ENCODE measurements at regions not wholly inside any gene's neighbourhood (a gene's known extent, or its start where the extent isn't known, plus 50 kb on each side); places are given as distances from the start of the nearest gene placed in this dataset.

DNA sequence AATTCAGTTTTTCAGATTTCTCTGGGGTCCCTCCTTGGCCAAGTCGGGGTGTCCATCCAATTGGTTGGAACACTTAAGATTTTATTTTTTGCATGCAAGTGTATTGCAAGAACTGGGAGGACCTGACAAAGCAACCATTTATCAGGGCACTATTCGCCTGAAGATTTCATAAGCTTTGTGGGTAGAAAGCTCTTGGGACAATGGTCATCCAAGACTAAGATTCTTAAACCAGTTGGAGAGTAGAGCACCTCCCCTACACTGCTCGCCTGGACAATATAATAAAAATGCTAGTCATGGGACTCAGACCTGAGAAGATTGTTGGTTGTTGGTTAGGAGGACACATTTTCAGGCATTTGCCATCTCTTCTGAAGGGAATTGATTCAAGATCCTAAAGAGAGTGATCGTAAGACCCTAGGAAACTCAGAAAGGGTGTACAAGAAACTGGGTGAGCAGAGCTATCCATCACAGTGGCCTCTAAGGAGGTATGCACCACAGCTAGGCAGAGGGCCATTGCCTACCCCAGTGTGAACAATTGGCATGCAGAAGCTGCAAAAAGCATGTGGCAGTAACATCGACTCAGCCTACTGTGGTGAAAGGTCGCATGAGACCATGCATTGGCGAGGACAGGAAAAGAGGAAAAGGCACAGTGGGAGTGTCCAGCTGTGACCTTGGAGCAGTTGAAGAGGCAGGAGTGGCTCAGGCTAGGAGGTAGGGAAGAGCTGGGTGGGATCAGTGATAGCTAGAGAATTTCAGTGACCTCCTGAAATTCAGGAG, 1235.3 kb upstream of the AUTS2 start:
- TF ChIP-seq, protein P1, sequence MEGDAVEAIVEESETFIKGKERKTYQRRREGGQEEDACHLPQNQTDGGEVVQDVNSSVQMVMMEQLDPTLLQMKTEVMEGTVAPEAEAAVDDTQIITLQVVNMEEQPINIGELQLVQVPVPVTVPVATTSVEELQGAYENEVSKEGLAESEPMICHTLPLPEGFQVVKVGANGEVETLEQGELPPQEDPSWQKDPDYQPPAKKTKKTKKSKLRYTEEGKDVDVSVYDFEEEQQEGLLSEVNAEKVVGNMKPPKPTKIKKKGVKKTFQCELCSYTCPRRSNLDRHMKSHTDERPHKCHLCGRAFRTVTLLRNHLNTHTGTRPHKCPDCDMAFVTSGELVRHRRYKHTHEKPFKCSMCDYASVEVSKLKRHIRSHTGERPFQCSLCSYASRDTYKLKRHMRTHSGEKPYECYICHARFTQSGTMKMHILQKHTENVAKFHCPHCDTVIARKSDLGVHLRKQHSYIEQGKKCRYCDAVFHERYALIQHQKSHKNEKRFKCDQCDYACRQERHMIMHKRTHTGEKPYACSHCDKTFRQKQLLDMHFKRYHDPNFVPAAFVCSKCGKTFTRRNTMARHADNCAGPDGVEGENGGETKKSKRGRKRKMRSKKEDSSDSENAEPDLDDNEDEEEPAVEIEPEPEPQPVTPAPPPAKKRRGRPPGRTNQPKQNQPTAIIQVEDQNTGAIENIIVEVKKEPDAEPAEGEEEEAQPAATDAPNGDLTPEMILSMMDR (IDR thresholded peaks at IDR 0.05; ENCODE audit: insufficient read depth, low read length, poor library complexity, severe bottlenecking): no peak
- no peaks in the 10 kb centered on the region for H3K36me3 ChIP-seq (ENCODE audit: control insufficient read depth, insufficient read depth, low read length)
- H3K4me3 ChIP-seq (ENCODE audit: low read depth, low read length): no peak overlapping the region
- no peak for DNase-seq (ENCODE audit: low read depth)
- no peaks in the 10 kb centered on the region for H3K27me3 ChIP-seq (ENCODE audit: control insufficient read depth, insufficient read depth, low read length)

DNA sequence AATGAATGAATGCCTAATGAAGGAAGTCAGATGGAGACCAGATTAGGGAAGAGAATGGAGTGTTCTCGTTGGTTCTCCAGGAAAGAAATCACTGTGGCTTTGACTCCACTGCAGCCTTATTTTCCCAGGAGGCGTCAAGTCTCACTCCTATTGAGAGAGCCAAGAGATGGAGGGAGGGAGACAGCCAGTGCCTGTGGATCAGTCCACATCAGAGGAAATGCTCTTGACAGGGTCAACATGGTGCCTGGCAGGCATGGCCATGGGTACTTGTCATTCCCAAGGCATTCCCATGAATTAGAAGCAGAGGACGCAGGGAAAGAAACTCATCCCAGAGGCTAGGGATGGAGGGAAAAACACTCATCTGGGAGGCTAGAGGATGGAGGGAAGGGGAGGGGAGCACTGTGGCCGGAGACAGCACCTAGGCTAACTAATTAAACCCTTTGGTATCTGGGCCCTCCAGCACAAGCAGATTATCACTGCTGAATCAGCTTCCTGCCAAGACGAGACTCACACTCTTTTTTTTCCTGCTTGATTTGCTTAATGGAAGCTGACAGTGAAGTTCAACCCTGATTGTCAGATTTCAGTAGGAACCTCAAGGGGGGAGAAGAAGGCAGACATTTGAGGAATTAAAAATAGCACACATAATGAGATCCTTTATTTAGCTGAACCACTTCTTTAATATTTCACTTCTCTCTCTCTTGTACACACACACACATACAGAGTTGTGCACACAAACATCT, 1233.2 kb upstream of the AUTS2 start:
- TF ChIP-seq, protein P1 (IDR thresholded peaks at IDR 0.05; ENCODE audit: insufficient read depth, low read length, poor library complexity, severe bottlenecking): no peak
- DNase-seq (ENCODE audit: low read depth): no peak
- Histone ChIP-seq H3K27me3 (ENCODE audit: control insufficient read depth, insufficient read depth, low read length) (no peaks in the 10 kb centered on the region), H3K4me3 (ENCODE audit: low read depth, low read length) (no peak overlapping the region), H3K36me3 (ENCODE audit: control insufficient read depth, insufficient read depth, low read length) (no peaks in the 10 kb centered on the region)

DNA sequence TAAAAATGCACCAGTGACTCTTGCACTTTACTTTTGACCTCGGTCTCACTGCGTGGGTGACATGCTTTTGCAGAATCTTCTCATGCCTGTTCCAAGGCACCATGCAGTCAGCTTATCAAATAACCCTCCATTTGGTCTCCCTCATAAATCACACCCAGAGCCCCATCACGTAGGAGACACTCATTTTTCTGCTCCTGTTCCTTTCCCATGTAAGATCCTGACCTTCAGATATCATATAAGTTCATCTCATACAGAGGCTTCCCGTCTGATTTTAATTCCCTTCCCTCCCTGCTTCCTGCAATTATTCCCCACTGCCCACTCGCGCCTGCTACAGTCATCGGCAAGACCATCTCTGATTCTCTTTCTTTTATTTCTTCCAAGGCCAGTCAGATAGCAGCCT, 1226.3 kb upstream of the AUTS2 start:
- Histone ChIP-seq H3K27me3 (ENCODE audit: control insufficient read depth, insufficient read depth, low read length) (no peaks in the 10 kb centered on the region), H3K36me3 (ENCODE audit: control insufficient read depth, insufficient read depth, low read length) (no peaks in the 10 kb centered on the region), H3K4me3 (ENCODE audit: low read depth, low read length) (no peak overlapping the region)
- TF ChIP-seq, protein P1 (IDR thresholded peaks at IDR 0.05; ENCODE audit: insufficient read depth, low read length, poor library complexity, severe bottlenecking): no peak
- no peak for DNase-seq (ENCODE audit: low read depth)

DNA sequence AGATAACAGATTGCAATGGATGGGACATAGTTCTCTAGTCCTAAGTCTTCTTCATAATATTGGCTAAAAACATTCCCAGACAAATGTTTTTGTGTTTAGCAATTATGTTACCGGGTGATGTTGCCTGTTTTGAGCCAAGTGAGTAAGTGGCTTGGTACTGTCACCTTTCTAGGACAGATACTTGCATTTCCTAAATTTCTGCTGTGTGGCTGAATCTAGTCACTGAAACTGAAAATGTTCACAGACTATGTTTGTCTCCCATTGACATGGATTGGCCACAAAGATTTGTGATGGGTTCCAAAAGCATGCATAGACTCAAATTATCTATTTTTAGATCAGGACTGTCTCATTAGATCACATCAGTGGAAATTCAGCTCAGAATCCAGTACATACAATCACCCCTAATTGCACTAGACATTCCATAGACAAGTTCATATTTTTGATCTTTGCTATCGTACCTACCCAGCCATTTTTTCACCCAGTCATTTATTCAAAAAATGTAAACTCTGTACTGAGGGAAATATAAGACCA, 1222.1 kb upstream of the AUTS2 start:
- Histone ChIP-seq H3K36me3 (ENCODE audit: control insufficient read depth, insufficient read depth, low read length) (no peaks in the 10 kb centered on the region), H3K4me3 (ENCODE audit: low read depth, low read length) (no peak overlapping the region), H3K27me3 (ENCODE audit: control insufficient read depth, insufficient read depth, low read length) (no peaks in the 10 kb centered on the region)
- no peak for DNase-seq (ENCODE audit: low read depth)
- TF ChIP-seq, protein P1 (IDR thresholded peaks at IDR 0.05; ENCODE audit: insufficient read depth, low read length, poor library complexity, severe bottlenecking): no peak

DNA sequence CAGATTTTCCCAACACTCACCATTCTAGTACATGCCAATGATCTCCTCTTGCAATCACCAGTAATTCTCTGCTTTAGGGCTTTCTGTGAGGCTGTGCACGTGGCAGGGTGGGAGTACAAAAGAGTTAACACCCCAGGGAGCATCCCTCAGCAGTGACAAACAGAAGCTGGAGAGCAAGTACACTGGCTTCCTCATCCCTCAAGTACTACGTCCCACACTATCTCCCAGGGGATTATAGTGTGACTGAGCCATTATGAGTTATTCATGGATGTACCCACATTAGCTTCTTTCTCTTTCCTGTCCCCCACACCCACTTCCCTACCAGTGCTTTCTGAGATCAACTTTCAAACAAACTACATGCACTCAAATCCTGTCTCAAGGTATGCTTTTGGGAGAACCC, 1216.5 kb upstream of the AUTS2 start:
- Histone ChIP-seq H3K27me3 (ENCODE audit: control insufficient read depth, insufficient read depth, low read length) (no peaks in the 10 kb centered on the region), H3K36me3 (ENCODE audit: control insufficient read depth, insufficient read depth, low read length) (no peaks in the 10 kb centered on the region), H3K4me3 (ENCODE audit: low read depth, low read length) (no peak overlapping the region)
- TF ChIP-seq, protein P1 (IDR thresholded peaks at IDR 0.05; ENCODE audit: insufficient read depth, low read length, poor library complexity, severe bottlenecking): no peak
- no peak for DNase-seq (ENCODE audit: low read depth)
